Cardiac fibroblast (primary cell): ENCODE measurements at regions not wholly inside any gene's neighbourhood (a gene's known extent, or its start where the extent isn't known, plus 50 kb on each side); places are given as distances from the start of the nearest gene placed in this dataset.
A peak's percentile ranks its signal among the peaks of the same experiment; 100 is the strongest.

ENCODE experiments used
- DNase-seq, 2 donors: peaks; one replicate each; pipeline versions ENCODE4 v3.0.0 to v3.0.0-alpha.2; 2010; ENCODE audit warnings: low read depth in 2 of 2
- H3K4me3 ChIP-seq, 2 donors: replicated peaks in 1 of 2; 1 replicate in 1 of 2; 2 replicates in 1 of 2; pipeline ENCODE4 v1.5.1; 2011; ENCODE audit warnings: low read depth in 2 of 2, low read length in 2 of 2, mild to moderate bottlenecking in 2 of 2, moderate library complexity in 1 of 2
- TF ChIP-seq, protein P1 (sequence below): IDR thresholded peaks from one replicate; pipeline ENCODE4 v1.5.1; 2011; ENCODE audit warnings: low read depth, mild to moderate bottlenecking, low read length, inconsistent platforms

DNA sequence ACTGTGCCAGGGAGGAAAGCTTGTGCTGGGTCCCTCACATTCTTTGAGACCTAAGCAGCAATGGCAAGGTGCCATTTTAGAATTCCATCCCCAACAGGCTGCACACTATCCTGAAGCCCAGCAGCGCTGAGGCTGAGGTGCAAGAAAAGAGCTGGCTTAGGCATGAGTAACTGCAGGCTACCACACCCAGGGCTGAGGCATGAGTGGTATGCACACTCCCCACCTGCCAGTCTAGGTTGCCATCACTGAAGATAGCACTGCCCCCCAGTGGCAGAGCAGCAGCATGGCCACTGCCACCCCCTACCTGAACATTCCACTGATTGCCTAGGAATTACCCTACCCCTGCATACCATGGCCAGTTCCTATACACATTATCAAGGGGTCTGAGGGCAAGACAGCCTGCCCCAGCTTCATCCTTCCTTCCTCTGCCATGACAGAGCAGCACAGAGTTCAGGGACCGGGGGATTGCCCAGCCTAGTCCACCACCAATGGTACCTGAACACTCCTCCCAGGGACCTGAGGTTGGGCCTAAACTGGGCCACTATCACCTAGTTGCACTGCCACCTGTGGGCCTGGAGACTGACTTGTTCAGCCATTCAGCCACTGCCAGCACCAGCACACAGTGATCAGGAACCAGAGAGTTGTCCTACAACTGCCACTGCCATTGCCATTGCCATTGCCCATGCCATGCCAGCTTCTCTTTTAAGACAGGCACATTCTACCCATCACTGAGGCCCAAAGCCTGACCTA lies 129.8 kb downstream of the SATB1 start:
- H3K4me3 ChIP-seq, result no peak overlapping the region
- TF ChIP-seq, protein P1, sequence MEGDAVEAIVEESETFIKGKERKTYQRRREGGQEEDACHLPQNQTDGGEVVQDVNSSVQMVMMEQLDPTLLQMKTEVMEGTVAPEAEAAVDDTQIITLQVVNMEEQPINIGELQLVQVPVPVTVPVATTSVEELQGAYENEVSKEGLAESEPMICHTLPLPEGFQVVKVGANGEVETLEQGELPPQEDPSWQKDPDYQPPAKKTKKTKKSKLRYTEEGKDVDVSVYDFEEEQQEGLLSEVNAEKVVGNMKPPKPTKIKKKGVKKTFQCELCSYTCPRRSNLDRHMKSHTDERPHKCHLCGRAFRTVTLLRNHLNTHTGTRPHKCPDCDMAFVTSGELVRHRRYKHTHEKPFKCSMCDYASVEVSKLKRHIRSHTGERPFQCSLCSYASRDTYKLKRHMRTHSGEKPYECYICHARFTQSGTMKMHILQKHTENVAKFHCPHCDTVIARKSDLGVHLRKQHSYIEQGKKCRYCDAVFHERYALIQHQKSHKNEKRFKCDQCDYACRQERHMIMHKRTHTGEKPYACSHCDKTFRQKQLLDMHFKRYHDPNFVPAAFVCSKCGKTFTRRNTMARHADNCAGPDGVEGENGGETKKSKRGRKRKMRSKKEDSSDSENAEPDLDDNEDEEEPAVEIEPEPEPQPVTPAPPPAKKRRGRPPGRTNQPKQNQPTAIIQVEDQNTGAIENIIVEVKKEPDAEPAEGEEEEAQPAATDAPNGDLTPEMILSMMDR, result peak; percentile 74
- DNase-seq, result peak; percentile 55 to 81

DNA sequence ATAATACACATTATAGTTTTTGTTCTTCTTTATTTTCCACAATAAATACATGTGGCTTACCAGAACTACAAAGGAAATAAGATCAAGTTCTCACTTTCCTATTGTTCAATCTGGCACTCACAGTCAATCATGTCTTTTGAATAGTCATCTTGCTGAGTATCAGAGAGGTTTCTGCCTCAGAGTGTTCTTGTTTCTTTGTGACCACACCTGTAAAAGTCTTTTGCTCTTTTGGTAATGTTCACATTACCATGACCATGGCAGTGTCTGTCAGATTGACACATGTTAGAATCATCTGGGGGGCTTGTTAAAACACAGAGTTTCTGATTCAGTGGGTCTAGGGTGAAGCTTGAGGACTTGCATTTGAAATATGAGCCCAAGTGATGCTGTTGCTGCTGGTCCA lies 135.0 kb downstream of the SATB1 start:
- DNase-seq, result no peak
- H3K4me3 ChIP-seq, result no peak overlapping the region
- TF ChIP-seq, protein P1, result no peak

GRCh38 chr3:18288243-18288642 lies 136.9 kb downstream of the SATB1 start:
- TF ChIP-seq, protein P1, result no peak
- H3K4me3 ChIP-seq, result no peak overlapping the region
- no peak for DNase-seq

GRCh38 chr3:18284716-18285115 lies 140.4 kb downstream of the SATB1 start:
- TF ChIP-seq, protein P1, result no peak
- H3K4me3 ChIP-seq, result no peak overlapping the region
- DNase-seq, result no peak

DNA sequence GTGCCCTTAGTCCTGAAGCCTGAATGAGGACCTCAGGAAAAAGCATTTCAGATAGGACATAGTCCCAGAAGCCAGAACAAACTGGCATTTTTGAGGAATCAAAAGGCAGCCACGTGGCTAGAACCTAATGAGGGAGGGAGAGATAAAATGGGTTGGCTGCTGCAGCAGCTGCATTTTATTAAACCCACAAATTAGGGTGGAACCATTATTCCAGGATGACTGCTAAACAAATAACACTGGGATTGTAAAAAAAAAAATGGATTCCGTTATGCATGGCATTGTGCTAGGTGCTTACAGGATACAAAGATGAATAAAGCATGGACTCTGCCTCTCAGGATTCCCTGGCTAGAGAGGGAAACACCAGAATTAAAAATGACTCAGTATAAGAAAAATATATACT lies 141.5 kb downstream of the SATB1 start:
- H3K4me3 ChIP-seq, result no peak overlapping the region
- TF ChIP-seq, protein P1, result no peak
- DNase-seq, result no peak

GRCh38 chr3:18282507-18282906 lies 142.6 kb downstream of the SATB1 start:
- TF ChIP-seq, protein P1, result no peak
- H3K4me3 ChIP-seq, result no peak overlapping the region
- no peak for DNase-seq
